ENCODE measurements at regions not wholly inside any gene's neighbourhood (a gene's known extent, or its start where the extent isn't known, plus 50 kb on each side); places are given as distances from the start of the nearest gene placed in this dataset.

- DNase-seq, result no peak
- H3K4me2 ChIP-seq (replicated peaks; ENCODE audit: extremely low read depth, low read length, poor library complexity, severe bottlenecking), result no peak overlapping the region
- peaks cover 0 to 2% (median 0%) of the 10 kb centered on the region in 7 donors for H3K9me3 Mint-ChIP-seq
- H3K4me3 ChIP-seq (replicated peaks in 1 of 3; ENCODE audit: low read depth in 2 of 3, low read length in 3 of 3), result no peak overlapping the region
- H3K4me3 Mint-ChIP-seq, result no peak overlapping the region
- no peak overlapping the region for H3K9ac ChIP-seq (ENCODE audit: insufficient read depth, low read length, poor library complexity, severe bottlenecking)
- H3K27ac Mint-ChIP-seq, result no peak overlapping the region
- intact Hi-C loops (cut with micrococcal nuclease), result no loop called here
- no peaks in the 10 kb centered on the region for H3K36me3 ChIP-seq (replicated peaks in 1 of 2; ENCODE audit: control insufficient read depth in 1 of 2, insufficient read depth in 2 of 2, low read length in 2 of 2)
- H3K9me3 ChIP-seq (replicated peaks in 1 of 2; ENCODE audit: control insufficient read depth in 1 of 2, insufficient read depth in 1 of 2, low read length in 2 of 2), result no peaks in the 10 kb centered on the region
- WGBS (ENCODE audit: insufficient coverage), result 80% methylated on average over 1 of the region's 2 CpGs
- no peaks in the 10 kb centered on the region for H3K4me1 Mint-ChIP-seq
- peaks cover 2 to 3% of the 10 kb centered on the region in 2 donors for H3K27me3 ChIP-seq (ENCODE audit: control insufficient read depth in 2 of 2, insufficient read depth in 2 of 2, low read length in 2 of 2)
- no peaks in the 10 kb centered on the region for H4K20me1 ChIP-seq (ENCODE audit: insufficient read depth, low read length)
- TF ChIP-seq CTCF (IDR thresholded peaks at IDR 0.05), result no peak
- H3K79me2 ChIP-seq (ENCODE audit: insufficient read depth, low read length), result no peaks in the 10 kb centered on the region
- H2AFZ ChIP-seq (ENCODE audit: insufficient read depth, low read depth, low read length, poor library complexity, severe bottlenecking), result no peak overlapping the region
- no peaks in the 10 kb centered on the region for H3K36me3 Mint-ChIP-seq
- no peak overlapping the region for H3K27ac ChIP-seq (ENCODE audit: low read depth in 1 of 2, low read length in 2 of 2)
- peaks cover 4 to 14% (median 8%) of the 10 kb centered on the region in 3 donors for H3K27me3 Mint-ChIP-seq (ENCODE audit: low read depth in 3 of 3)
- no peaks in the 10 kb centered on the region for H3K4me1 ChIP-seq (ENCODE audit: control insufficient read depth in 1 of 2, insufficient read depth in 2 of 2, low read length in 2 of 2)
These were observed 86.7 kb upstream of the USP24 start for GRCh38 chr1:55301912-55302311.

- Histone ChIP-seq H3K27me3 (ENCODE audit: control insufficient read depth in 2 of 2, insufficient read depth in 2 of 2, low read length in 2 of 2) (peaks cover under 1 to 2% of the 10 kb centered on the region in 2 donors), H3K4me2 (replicated peaks; ENCODE audit: extremely low read depth, low read length, poor library complexity, severe bottlenecking) (no peak overlapping the region), H3K36me3 (replicated peaks in 1 of 2; ENCODE audit: control insufficient read depth in 1 of 2, insufficient read depth in 2 of 2, low read length in 2 of 2) (no peaks in the 10 kb centered on the region), H3K9ac (ENCODE audit: insufficient read depth, low read length, poor library complexity, severe bottlenecking) (no peak overlapping the region), H3K79me2 (ENCODE audit: insufficient read depth, low read length) (no peaks in the 10 kb centered on the region), H3K27ac (ENCODE audit: low read depth in 1 of 2, low read length in 2 of 2) (no peak overlapping the region), H3K9me3 (replicated peaks in 1 of 2; ENCODE audit: control insufficient read depth in 1 of 2, insufficient read depth in 1 of 2, low read length in 2 of 2) (no peaks in the 10 kb centered on the region), H2AFZ (ENCODE audit: insufficient read depth, low read depth, low read length, poor library complexity, severe bottlenecking) (no peak overlapping the region), H4K20me1 (ENCODE audit: insufficient read depth, low read length) (no peaks in the 10 kb centered on the region), H3K4me1 (ENCODE audit: control insufficient read depth in 1 of 2, insufficient read depth in 2 of 2, low read length in 2 of 2) (no peaks in the 10 kb centered on the region), H3K4me3 (replicated peaks in 1 of 3; ENCODE audit: low read depth in 2 of 3, low read length in 3 of 3) (no peak overlapping the region)
- DNase-seq, result no peak
- Mint-ChIP-seq H3K36me3 (no peaks in the 10 kb centered on the region), H3K4me1 (no peaks in the 10 kb centered on the region), H3K9me3 (peaks cover 0 to 7% (median 2%) of the 10 kb centered on the region in 7 donors), H3K27ac (no peak overlapping the region), H3K27me3 (ENCODE audit: low read depth in 3 of 3) (peaks cover 4 to 14% (median 6%) of the 10 kb centered on the region in 3 donors), H3K4me3 (no peak overlapping the region)
- intact Hi-C loops (cut with micrococcal nuclease), result no loop called here
- WGBS (ENCODE audit: insufficient coverage), result 65% methylated on average over 4 of the region's 5 CpGs
- TF ChIP-seq CTCF (IDR thresholded peaks at IDR 0.05), result no peak
These were observed 85.8 kb upstream of the USP24 start for GRCh38 chr1:55300975-55301374.

Measured in CD14-positive monocyte (primary cell).